HG03565 (cell line): ENCODE measurements at regions not wholly inside any gene's neighbourhood (a gene's known extent, or its start where the extent isn't known, plus 50 kb on each side); places are given as distances from the start of the nearest gene placed in this dataset.
"Not testable (repeated sequence)": the region's sequence is repeated elsewhere in the genome, so short reads cannot be mapped to it uniquely, and the experiment has no call there.

Source experiments
- ATAC-seq: cut with Tn5 transposase; IDR thresholded peaks from one replicate; pipeline ENCODE4 v1.9.1; 2021; ENCODE audit warnings: mild to moderate bottlenecking, moderate library complexity; ENCODE audit not compliant: unreplicated experiment

- no peak for ATAC-seq
These were observed 119.6 kb upstream of the ZNF92 start for GRCh38 chr7:65254061-65254460.

- ATAC-seq = no peak
These were observed 121.6 kb upstream of the ZNF92 start for GRCh38 chr7:65251851-65252620.

- no peak for ATAC-seq
These were observed 122.8 kb upstream of the ZNF92 start for GRCh38 chr7:65250697-65251395.

- no peak for ATAC-seq
These were observed 123.4 kb upstream of the ZNF92 start for GRCh38 chr7:65250216-65250615.

GRCh38 chr7:65247491-65247890 lies 126.2 kb upstream of the ZNF92 start:
- no peak for ATAC-seq

- ATAC-seq = no peak
These were observed 133.8 kb upstream of the ZNF92 start for GRCh38 chr7:65239707-65240352.

GRCh38 chr7:65239324-65239706 lies 134.3 kb upstream of the ZNF92 start:
- ATAC-seq = no peak

GRCh38 chr7:65238785-65239184 lies 134.9 kb upstream of the ZNF92 start:
- no peak for ATAC-seq

- ATAC-seq = no peak
These were observed 138.1 kb upstream of the ZNF92 start for GRCh38 chr7:65235586-65235985.

- no peak for ATAC-seq
These were observed 140.1 kb upstream of the ZNF92 start for GRCh38 chr7:65233409-65234034.

GRCh38 chr7:65230231-65230630 lies 143.4 kb upstream of the ZNF92 start:
- no peak for ATAC-seq

GRCh38 chr7:65225422-65226006 lies 148.1 kb upstream of the ZNF92 start:
- no peak for ATAC-seq

GRCh38 chr7:65222655-65223054 lies 151.0 kb upstream of the ZNF92 start:
- ATAC-seq = no peak

GRCh38 chr7:65221683-65222082 lies 152.0 kb upstream of the ZNF92 start:
- ATAC-seq = no peak

GRCh38 chr7:65219623-65220022 lies 154.0 kb upstream of the ZNF92 start:
- no peak for ATAC-seq

GRCh38 chr7:65216469-65216868 lies 157.2 kb upstream of the ZNF92 start:
- peak; percentile 69 for ATAC-seq

- ATAC-seq = not testable (repeated sequence)
These were observed 160.4 kb upstream of the ZNF92 start for GRCh38 chr7:65213260-65213659.

- ATAC-seq = not testable (repeated sequence)
These were observed 174.4 kb upstream of the ZNF92 start for GRCh38 chr7:65199221-65199620.

- ATAC-seq = not testable (repeated sequence)
These were observed 180.2 kb upstream of the ZNF92 start for GRCh38 chr7:65193334-65194058.

GRCh38 chr7:65177041-65177440 lies 170.6 kb upstream of the ERV3-1 start:
- not testable (repeated sequence) for ATAC-seq
